ENCODE measurements at regions not wholly inside any gene's neighbourhood (a gene's known extent, or its start where the extent isn't known, plus 50 kb on each side); places are given as distances from the start of the nearest gene placed in this dataset.

DNA sequence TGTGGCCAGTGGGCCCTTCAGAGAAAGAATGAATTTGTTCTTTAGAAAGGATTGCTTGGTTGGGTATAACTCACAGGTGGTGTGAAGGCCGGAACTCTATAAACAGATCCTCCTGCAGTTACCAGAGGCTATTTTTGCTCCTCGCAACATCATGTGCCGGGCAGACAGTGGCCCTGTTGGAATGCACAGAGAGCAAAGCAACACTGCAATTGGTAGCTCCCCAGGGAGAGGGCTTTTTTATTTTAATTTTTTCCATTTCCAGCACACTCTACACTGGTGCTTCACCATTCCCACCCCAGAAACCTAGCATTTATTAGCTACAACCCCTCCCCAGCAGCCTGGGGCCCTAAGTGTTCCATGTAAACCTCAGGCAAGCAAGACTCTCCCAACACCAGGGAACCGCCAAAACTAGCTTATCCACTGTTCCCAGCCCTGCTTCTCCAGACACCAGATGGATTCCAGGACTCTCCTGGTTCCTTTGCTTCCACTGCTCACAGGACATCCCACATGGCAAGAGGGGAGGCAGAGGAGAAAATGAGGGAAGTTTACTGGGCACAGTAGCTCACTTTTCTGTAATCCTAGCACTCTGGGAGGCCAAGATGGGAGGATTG lies 75.1 kb upstream of the TMEM164 start:
- DNase-seq (ENCODE audit: low read depth in 3 of 3, low spot score in 1 of 3): no peak

DNA sequence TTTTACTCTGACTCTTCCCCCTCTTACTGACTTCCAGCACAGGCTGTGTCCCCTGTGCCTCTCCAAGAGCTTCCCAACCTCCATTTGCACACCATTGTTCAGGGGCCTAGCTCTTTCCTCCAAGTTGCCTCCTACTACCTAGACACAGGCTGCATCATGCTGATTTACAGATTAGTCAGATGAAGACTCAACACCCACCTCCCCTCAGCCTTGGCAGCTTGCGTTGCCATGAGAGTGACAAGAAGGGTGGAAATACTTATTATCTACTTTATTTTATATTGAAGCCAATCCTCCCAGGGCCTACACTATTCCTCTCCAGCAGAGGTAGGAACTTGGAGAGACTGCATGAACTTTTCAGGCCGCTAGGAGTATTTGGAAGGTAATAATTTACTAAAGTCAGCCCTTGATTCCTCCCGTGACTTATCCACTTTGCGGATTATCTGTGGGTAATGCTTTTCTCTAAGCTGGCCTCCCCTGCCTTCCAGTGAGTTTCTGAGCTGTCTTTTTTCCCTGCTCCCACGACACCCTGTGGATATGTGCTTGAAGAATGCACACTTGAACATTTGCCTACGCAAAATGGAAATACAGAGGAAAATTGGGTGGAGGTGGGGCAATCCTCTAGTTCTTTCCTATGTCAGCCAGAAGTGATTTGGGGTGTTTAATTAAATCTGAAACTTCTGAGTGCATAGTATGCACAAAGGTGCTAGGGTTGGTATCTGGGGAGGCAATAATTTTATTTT lies 74.1 kb upstream of the TMEM164 start:
- DNase-seq (ENCODE audit: low read depth in 3 of 3, low spot score in 1 of 3): no peak

DNA sequence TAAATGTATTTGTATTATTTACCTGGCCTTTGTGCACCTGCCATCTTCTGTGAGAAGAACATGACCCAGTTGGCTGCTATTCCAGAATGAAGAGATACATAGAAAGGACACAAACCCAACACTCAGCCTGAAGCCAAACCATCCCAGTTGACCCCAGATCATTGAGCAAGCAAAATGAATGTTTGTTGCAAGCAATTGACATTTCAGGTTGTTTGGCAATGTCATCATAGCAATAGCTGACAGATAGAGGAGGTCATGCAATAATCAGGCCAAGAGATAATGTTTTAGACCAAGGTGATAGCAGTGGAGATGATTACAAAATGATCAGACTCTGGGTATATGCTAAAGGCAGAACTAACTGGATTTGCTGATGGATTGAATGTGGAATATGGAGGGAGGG lies 71.2 kb upstream of the TMEM164 start:
- no peak for DNase-seq (ENCODE audit: low read depth in 3 of 3, low spot score in 1 of 3)

DNA sequence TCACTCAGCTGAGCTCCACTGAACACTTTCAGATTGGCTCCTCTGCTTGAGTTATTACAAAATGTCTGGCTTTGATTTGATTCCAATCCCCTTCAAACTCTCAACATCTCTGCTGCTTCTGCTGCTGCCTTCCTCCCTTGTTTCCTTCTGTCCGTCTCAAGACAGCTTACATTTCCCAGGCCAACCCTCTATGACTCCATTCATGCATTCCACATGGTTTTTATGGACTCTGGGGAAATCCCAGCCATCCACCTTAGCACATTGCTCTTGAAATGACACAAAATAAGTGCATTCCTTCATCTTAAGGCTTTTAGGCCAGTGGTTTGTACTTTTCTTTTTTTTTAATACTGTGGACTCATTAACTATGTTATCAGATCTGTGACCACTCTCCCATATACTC lies 68.5 kb upstream of the TMEM164 start:
- no peak for DNase-seq (ENCODE audit: low read depth in 3 of 3, low spot score in 1 of 3)

DNA sequence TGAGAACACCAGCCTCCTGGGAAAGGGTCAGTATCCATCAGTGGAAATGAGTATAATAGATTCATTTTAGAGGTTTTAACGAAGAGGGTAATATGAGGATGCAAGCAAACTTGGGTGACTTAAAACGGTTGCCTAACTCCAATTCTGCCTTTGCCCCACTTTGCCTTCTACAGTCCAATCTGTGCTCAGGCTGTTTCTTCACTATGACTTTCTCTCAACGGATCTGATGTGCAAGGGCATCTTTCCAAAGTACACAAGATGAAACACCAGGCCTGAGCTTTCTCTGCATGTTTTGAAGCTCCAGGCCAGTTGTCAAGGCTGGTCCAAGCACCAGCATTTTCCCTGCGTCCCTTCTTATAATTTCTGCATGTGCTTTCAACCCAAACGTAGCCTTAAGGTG lies 68.0 kb upstream of the TMEM164 start:
- DNase-seq (ENCODE audit: low read depth in 3 of 3, low spot score in 1 of 3): no peak

DNA sequence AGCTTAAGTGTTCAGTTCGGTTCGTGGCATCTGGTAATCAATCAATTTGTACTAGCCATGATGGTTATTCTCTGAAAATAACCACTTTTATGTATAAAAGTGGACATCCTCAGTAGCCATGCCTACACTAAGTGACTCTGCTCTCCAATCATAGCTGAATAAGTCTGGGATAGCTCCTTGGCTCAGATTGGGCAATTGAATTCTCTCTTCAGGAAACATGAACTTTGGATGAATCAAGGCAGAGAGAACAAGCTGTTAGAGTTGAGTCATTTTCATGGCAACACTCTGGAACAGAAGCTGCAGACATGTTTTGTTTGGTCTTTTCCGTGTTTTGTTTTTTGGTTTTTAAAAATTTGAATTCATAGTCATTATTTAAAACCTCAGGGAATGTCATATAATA lies 66.8 kb upstream of the TMEM164 start:
- no peak for DNase-seq (ENCODE audit: low read depth in 3 of 3, low spot score in 1 of 3)

DNA sequence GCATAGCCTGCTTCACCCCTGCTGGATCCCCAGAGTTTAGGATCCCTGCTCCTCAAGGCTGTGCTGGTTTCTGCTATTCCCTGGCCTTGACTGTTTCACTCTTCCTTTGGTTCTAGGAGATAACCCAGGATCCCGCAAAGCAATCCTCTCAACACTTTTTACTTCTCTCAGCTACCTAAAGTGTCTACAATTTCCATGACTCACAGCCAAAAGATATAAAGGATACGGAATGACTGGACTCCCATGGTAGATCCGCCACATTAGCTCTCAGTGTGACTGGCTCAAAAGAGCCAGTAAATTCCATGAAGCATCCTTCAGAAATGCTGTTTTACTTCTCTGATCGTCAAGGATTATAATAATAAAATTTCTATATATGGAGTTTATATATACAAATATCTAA lies 66.3 kb upstream of the TMEM164 start:
- DNase-seq (ENCODE audit: low read depth in 3 of 3, low spot score in 1 of 3): no peak

DNA sequence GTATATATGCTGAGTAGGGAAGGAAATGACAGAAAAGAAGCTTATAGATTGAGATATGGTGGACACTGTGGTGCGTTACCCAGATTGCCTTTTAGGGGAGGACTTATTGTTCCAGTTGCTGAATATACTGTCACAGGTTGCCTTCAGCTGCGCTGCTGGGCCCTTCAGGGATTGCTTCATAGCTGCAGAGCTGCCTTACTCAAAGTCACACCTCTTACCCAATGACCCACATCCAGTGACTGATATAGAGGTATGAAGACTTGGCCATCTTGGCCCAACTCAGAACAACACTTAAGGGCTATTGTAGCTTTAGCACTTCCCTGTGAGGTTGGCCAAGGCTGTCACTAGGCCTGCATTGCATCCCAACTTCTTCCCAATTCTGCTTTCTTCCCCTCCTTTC lies 63.4 kb upstream of the TMEM164 start:
- DNase-seq (ENCODE audit: low read depth in 3 of 3, low spot score in 1 of 3): no peak

DNA sequence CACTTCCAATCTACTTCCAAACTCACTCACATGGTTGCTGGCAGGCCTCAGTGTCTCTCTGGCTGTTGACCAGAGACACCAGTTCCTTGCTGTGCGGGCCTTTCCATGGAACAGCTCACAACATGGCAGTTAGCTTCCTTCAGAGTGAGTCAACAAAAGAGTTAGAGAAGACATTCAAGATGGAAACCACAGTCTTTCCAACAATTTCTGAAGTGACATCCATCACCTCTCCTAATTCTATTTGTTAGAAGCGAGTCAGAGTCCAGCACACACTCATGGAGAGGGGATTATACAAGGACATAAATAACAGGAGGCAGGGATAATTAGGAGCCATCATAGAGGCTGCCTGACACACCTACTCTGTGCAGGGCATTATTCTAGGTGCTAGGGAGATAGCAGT lies 62.5 kb upstream of the TMEM164 start:
- DNase-seq (ENCODE audit: low read depth in 3 of 3, low spot score in 1 of 3): no peak

DNA sequence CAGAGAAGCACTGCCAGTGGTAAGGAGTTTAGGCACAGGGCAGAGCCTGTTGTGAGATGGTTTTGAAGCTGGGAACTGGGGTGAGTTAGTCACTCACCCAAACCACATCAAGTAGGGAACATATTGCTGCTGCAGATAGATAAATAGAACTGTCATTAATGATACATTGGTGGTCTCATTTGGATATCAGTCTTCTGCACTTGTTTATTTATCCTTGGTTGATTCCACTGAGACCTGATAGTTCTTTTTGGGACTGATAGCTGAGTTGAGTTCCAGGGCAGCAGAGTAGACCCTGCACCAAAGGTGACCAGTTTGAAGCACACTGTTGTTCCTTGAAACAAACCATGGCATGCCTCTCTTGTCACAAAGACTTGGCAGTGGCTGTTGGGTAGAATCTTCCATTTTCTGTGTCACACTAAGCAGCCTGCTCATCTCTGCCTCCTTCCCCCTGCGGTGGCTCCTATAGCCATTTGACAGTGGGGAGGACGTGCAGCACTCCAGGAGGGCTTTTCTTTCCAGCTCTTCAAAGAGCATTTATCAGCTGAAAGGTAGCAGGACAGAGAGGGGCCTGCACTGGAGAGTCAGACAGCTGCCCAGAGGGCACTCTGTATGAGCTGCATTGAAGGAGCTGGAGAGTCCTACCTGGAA lies 59.7 kb upstream of the TMEM164 start:
- no peak for DNase-seq (ENCODE audit: low read depth in 3 of 3, low spot score in 1 of 3)

DNA sequence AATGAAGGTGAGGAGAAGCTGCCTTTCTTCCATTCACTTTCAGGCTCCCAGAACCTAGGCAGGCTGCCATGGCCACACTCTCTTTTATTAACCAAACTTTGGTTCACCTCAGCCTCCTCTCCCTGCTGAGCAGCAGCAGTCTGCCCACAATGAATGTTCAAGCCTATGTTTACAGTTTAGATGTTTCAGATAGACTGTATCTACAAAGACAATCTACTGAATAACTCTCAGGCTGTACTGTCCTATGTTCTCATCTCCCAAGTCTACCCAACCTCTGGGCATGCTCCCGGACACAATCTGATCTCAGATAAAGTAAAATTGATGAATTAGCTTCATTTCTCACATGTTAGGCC lies 59.2 kb upstream of the TMEM164 start:
- no peak for DNase-seq (ENCODE audit: low read depth in 3 of 3, low spot score in 1 of 3)

DNA sequence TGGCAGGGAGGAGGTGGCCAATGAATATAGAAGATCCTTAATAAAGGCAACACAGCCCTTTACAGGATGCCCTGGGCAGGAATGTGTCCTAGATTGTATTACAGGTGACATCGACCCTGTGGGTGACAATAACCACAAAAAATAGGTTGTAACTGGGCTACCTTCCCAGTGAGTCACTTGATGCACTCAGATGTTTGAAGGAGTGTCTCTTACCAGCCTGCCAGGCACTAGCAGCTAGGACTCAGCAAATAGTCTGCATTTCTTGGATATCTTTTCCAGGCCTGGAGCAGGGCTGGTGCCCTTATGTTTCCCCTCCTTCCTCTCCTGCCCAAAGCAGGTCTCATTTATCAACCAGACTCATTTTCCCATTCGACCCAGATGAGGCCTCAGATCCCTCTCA lies 50.9 kb upstream of the TMEM164 start:
- DNase-seq (ENCODE audit: low read depth in 3 of 3, low spot score in 1 of 3): no peak

DNA sequence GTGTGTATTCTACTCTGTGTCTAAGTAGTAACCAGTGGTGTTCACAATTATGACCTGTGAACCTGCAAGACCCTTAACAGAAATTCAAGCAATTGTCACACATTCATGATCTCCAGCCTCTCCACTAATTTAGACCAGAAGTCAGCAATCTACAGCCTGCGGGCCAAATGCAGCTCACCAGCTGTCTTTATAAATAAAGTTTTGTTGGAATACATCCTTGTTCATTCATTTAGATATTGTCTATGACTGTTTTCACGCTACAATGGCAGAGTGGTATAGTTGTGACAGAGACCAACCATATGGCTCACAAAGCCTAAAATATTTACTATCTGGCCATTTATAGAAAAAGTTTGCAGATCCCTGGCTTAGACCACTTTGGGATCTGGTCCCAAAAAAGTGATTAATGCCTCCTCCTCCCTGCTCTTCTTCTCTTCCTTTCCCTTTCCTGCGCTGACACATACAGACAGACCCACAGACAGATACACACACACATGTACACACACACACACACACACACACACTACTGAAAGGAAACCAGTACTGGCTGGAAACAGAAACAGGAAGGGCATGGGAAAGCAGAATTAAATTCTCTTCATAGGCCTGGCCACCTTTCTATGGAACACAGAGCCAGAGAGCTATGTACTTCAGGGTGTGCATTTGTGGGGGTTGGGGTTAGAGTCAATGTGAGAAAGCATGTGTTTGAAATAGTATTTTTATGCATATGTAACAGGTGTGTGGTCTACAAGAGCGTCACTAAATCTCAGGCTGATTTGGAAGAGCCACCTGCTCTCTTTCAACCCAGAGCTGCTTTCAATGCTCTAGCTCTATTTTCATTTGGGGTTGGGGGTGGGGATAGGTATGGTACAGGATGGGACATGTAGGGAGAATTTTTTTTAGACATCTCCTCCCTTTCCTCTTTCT lies 49.7 kb upstream of the TMEM164 start:
- DNase-seq (ENCODE audit: low read depth in 3 of 3, low spot score in 1 of 3): no peak
